ENCODE measurements at regions not wholly inside any gene's neighbourhood (a gene's known extent, or its start where the extent isn't known, plus 50 kb on each side); places are given as distances from the start of the nearest gene placed in this dataset.

DNA sequence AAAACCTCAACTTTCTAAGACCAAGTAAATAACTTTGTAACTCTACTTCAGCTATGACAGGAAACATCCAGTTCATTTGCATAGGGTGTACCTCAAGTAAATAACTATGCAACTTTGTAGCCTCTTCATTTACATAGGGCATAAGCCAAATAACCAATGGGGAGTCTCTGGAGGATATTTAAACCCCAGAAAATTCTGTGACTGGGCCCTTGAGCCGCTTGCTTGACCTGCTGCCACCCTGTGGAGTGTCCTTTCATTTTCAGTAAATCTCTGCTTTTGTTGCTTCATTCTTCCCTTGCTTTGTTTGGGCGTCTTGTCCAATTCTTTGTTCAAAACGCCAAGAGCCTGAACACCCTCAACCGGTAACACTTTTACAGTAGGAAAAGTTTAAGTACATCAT lies 1112.7 kb upstream of the NRXN1 start:
- no peaks in the 10 kb centered on the region for H3K36me3 Mint-ChIP-seq (ENCODE audit: low read depth)
- H3K27ac Mint-ChIP-seq, result no peak overlapping the region
- H3K27me3 Mint-ChIP-seq (ENCODE audit: low read depth, poor library complexity), result no peaks in the 10 kb centered on the region
- H3K4me3 Mint-ChIP-seq, result no peak overlapping the region
- no peak for DNase-seq
- H3K4me1 Mint-ChIP-seq, result no peaks in the 10 kb centered on the region
- no peaks in the 10 kb centered on the region for H3K9me3 Mint-ChIP-seq
- TF ChIP-seq, protein P1, sequence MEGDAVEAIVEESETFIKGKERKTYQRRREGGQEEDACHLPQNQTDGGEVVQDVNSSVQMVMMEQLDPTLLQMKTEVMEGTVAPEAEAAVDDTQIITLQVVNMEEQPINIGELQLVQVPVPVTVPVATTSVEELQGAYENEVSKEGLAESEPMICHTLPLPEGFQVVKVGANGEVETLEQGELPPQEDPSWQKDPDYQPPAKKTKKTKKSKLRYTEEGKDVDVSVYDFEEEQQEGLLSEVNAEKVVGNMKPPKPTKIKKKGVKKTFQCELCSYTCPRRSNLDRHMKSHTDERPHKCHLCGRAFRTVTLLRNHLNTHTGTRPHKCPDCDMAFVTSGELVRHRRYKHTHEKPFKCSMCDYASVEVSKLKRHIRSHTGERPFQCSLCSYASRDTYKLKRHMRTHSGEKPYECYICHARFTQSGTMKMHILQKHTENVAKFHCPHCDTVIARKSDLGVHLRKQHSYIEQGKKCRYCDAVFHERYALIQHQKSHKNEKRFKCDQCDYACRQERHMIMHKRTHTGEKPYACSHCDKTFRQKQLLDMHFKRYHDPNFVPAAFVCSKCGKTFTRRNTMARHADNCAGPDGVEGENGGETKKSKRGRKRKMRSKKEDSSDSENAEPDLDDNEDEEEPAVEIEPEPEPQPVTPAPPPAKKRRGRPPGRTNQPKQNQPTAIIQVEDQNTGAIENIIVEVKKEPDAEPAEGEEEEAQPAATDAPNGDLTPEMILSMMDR (IDR thresholded peaks at IDR 0.05), result no peak

GRCh38 chr2:52141076-52141475 lies 1109.1 kb upstream of the NRXN1 start:
- Mint-ChIP-seq H3K4me1 (no peaks in the 10 kb centered on the region), H3K4me3 (no peak overlapping the region), H3K27ac (no peak overlapping the region), H3K27me3 (ENCODE audit: low read depth, poor library complexity) (no peaks in the 10 kb centered on the region), H3K9me3 (no peaks in the 10 kb centered on the region), H3K36me3 (ENCODE audit: low read depth) (no peaks in the 10 kb centered on the region)
- DNase-seq, result no peak
- TF ChIP-seq, protein P1 (IDR thresholded peaks at IDR 0.05), result no peak

- Mint-ChIP-seq H3K27me3 (ENCODE audit: low read depth, poor library complexity) (no peaks in the 10 kb centered on the region), H3K36me3 (ENCODE audit: low read depth) (no peaks in the 10 kb centered on the region), H3K4me1 (no peaks in the 10 kb centered on the region), H3K27ac (no peak overlapping the region), H3K4me3 (no peak overlapping the region), H3K9me3 (no peaks in the 10 kb centered on the region)
- DNase-seq, result no peak
- TF ChIP-seq, protein P1 (IDR thresholded peaks at IDR 0.05), result no peak
Measured at GRCh38 chr2:52139241-52139640, 1107.3 kb upstream of the NRXN1 start.

- no peak overlapping the region for H3K4me3 Mint-ChIP-seq
- peaks cover 14% of the 10 kb centered on the region for H3K9me3 Mint-ChIP-seq
- DNase-seq, result no peak
- H3K4me1 Mint-ChIP-seq, result no peaks in the 10 kb centered on the region
- TF ChIP-seq, protein P1 (IDR thresholded peaks at IDR 0.05), result no peak
- no peaks in the 10 kb centered on the region for H3K27me3 Mint-ChIP-seq (ENCODE audit: low read depth, poor library complexity)
- H3K27ac Mint-ChIP-seq, result no peak overlapping the region
- no peaks in the 10 kb centered on the region for H3K36me3 Mint-ChIP-seq (ENCODE audit: low read depth)
Measured at GRCh38 chr2:52135235-52135634, 1103.3 kb upstream of the NRXN1 start.

- H3K36me3 Mint-ChIP-seq (ENCODE audit: low read depth), result no peaks in the 10 kb centered on the region
- no peak overlapping the region for H3K4me3 Mint-ChIP-seq
- H3K27me3 Mint-ChIP-seq (ENCODE audit: low read depth, poor library complexity), result peaks cover 3% of the 10 kb centered on the region
- H3K9me3 Mint-ChIP-seq, result peaks cover 24% of the 10 kb centered on the region
- H3K4me1 Mint-ChIP-seq, result peaks cover 10% of the 10 kb centered on the region
- DNase-seq, result no peak
- TF ChIP-seq, protein P1 (IDR thresholded peaks at IDR 0.05), result no peak
- H3K27ac Mint-ChIP-seq, result peak overlapping the region; percentile 25
Measured at GRCh38 chr2:52128081-52128480, 1096.1 kb upstream of the NRXN1 start.

- TF ChIP-seq, protein P1 (IDR thresholded peaks at IDR 0.05), result no peak
- peaks cover 24% of the 10 kb centered on the region for H3K9me3 Mint-ChIP-seq
- DNase-seq, result no peak
- H3K4me3 Mint-ChIP-seq, result no peak overlapping the region
- H3K27ac Mint-ChIP-seq, result peak overlapping the region; percentile 53
- H3K4me1 Mint-ChIP-seq, result peaks cover 10% of the 10 kb centered on the region
- no peaks in the 10 kb centered on the region for H3K36me3 Mint-ChIP-seq (ENCODE audit: low read depth)
- H3K27me3 Mint-ChIP-seq (ENCODE audit: low read depth, poor library complexity), result peaks cover 3% of the 10 kb centered on the region
Measured at GRCh38 chr2:52127527-52127926, 1095.6 kb upstream of the NRXN1 start.
